ENCODE measurements at regions not wholly inside any gene's neighbourhood (a gene's known extent, or its start where the extent isn't known, plus 50 kb on each side); places are given as distances from the start of the nearest gene placed in this dataset.

- H3K27ac ChIP-seq: no peak overlapping the region
- H3K4me1 ChIP-seq: peaks cover 44% of the 10 kb centered on the region
- ChIA-PET POLR2A (no interaction called here), CTCF (no interaction called here)
- 86% methylated on average over 3 of the region's 3 CpGs for WGBS (ENCODE audit: missing lambda C conversion rate)
- TF ChIP-seq MAFK (IDR thresholded peaks at IDR 0.05; ENCODE audit: partially characterized antibody) (peak; percentile 5), FOSL2 (IDR thresholded peaks at IDR 0.05) (no peak), FOSL2 (CRISPR knock-in tag; IDR thresholded peaks at IDR 0.05) (no peak)
- no peak overlapping the region for H3K4me3 ChIP-seq
- H3K4me2 ChIP-seq: no peak overlapping the region
- ATAC-seq (no peak), FAIRE-seq (no peak), DNase-seq (ENCODE audit: low read depth in 1 of 2, low spot score in 1 of 2) (no peak)
- H3K9me3 ChIP-seq: no peaks in the 10 kb centered on the region
These were observed 88.6 kb upstream of the LYPLAL1 start for GRCh38 chr1:219085082-219085481.

- 0 out of 3 replicates have a peak, but pooled peaks cover 2% of the 10 kb centered on the region for H3K9me3 ChIP-seq
- TF ChIP-seq PBX3 (IDR thresholded peaks at IDR 0.05): no peak
- TF ChIP-seq REST (IDR thresholded peaks at IDR 0.05): no peak
- H3K27ac ChIP-seq: peak overlapping the region; percentile 26 to 70; a peak in 5 of 6 replicates
- CTCF ChIA-PET: no interaction called here
- H3K4me3 ChIP-seq: no peak overlapping the region
- FAIRE-seq: peak; percentile 79
- WGBS (ENCODE audit: missing lambda C conversion rate): 88% methylated on average over 1 of the region's 1 CpG
- peaks cover 50% of the 10 kb centered on the region for H3K4me1 ChIP-seq
- POLR2A ChIA-PET: no interaction called here
- no peak overlapping the region for H3K4me2 ChIP-seq
- no peak for DNase-seq (ENCODE audit: low read depth in 1 of 2, low spot score in 1 of 2)
- no peak for ATAC-seq
These were observed 87.7 kb upstream of the LYPLAL1 start for GRCh38 chr1:219085988-219086387.

GRCh38 chr1:219086956-219087469 is 86.7 kb upstream of the LYPLAL1 start:
- Histone ChIP-seq H3K27ac (peak overlapping the region; percentile 81 to 90), H3K4me2 (no peak overlapping the region), H3K9me3 (0 out of 3 replicates have a peak, but pooled peaks cover 2% of the 10 kb centered on the region), H3K4me3 (no peak overlapping the region), H3K4me1 (peaks cover 57% of the 10 kb centered on the region)
- 0% methylated on average over 1 of the region's 1 CpG for WGBS (ENCODE audit: missing lambda C conversion rate)
- FAIRE-seq: peak; percentile 72
- no peak for ATAC-seq
- TF ChIP-seq HDAC2 (IDR thresholded peaks at IDR 0.05): no peak
- peak in 1 of 2 experiments; percentile 6; a peak in 1 of 4 replicates for TF ChIP-seq CEBPB (IDR thresholded peaks at IDR 0.05)
- DNase-seq (ENCODE audit: low read depth in 1 of 2, low spot score in 1 of 2): no peak
- POLR2A ChIA-PET: no interaction called here
- CTCF ChIA-PET: no interaction called here

- ATAC-seq (peak; percentile 99 to 100), DNase-seq (ENCODE audit: low read depth in 1 of 2, low spot score in 1 of 2) (peak; percentile 72 to 97), FAIRE-seq (peak; percentile 84)
- peaks cover 18% of the 10 kb centered on the region for H3K9me3 ChIP-seq
- CTCF ChIA-PET: no interaction called here
- POLR2A ChIA-PET: interaction anchor here (0.5 to 1.3 kb wide), 3 partner anchors 85 to 744 kb away, joined by 3 to 5 read pairs (median 4); partner anchors contain the start of genes LYPLAL1 and TGFB2
- peak overlapping the region; percentile 81 to 90 for H3K27ac ChIP-seq
- 13% methylated on average over 3 of the region's 5 CpGs for WGBS (ENCODE audit: missing lambda C conversion rate)
- peaks cover 59% of the 10 kb centered on the region for H3K4me1 ChIP-seq
- no peak overlapping the region for H3K4me3 ChIP-seq
- H3K4me2 ChIP-seq: peak overlapping the region; percentile 67
- no peak for TF ChIP-seq CBX2 (IDR thresholded peaks at IDR 0.05; ENCODE audit: borderline replicate concordance, low read depth)
- no peak for TF ChIP-seq CTCF (IDR thresholded peaks at IDR 0.05)
- no peak for TF ChIP-seq POLR2AphosphoS2 (conservative IDR thresholded peaks at IDR 0.05; ENCODE audit: low read length)
- peak; percentile 97 for TF ChIP-seq FOSL2 (IDR thresholded peaks at IDR 0.05)
- peak; percentile 98 for TF ChIP-seq FOSL2 (CRISPR knock-in tag; IDR thresholded peaks at IDR 0.05)
- peak; percentile 95 to 97 for TF ChIP-seq JUN (IDR thresholded peaks at IDR 0.05)
- TF ChIP-seq GATA3 (IDR thresholded peaks at IDR 0.05; ENCODE audit: borderline replicate concordance): peak; percentile 93
- TF ChIP-seq RAD21 (conservative IDR thresholded peaks at IDR 0.05 in 1 of 2, IDR thresholded peaks at IDR 0.05 in 1 of 2): peak; percentile 42 to 80
- 0 out of 2 replicates have a peak, but pooled peaks have one; percentile 54 for TF ChIP-seq RFX5 (IDR thresholded peaks at IDR 0.05)
- TF ChIP-seq E2F6 (IDR thresholded peaks at IDR 0.05; ENCODE audit: borderline replicate concordance, low read depth): no peak
- TF ChIP-seq KDM1A (IDR thresholded peaks at IDR 0.05; ENCODE audit: low read depth): no peak
- TF ChIP-seq RNF2 (IDR thresholded peaks at IDR 0.05; ENCODE audit: borderline replicate concordance, low read depth): no peak
- no peak for TF ChIP-seq ZNF302 (CRISPR knock-in tag; IDR thresholded peaks at IDR 0.05)
- peak; percentile 93 to 94 for TF ChIP-seq EP300 (IDR thresholded peaks at IDR 0.05)
- no peak for TF ChIP-seq FOSB (CRISPR knock-in tag; IDR thresholded peaks at IDR 0.05)
- TF ChIP-seq ZSCAN20 (CRISPR knock-in tag; IDR thresholded peaks at IDR 0.05): no peak
- no peak for TF ChIP-seq POLR2A (IDR thresholded peaks at IDR 0.05; ENCODE audit: low read length)
- peak; percentile 98 for TF ChIP-seq JUNB (IDR thresholded peaks at IDR 0.05)
These were observed 84.7 kb upstream of the LYPLAL1 start for GRCh38 chr1:219088778-219089557.
